Esophagus squamous epithelium (tissue), 4 donors: ENCODE measurements at regions not wholly inside any gene's neighbourhood (a gene's known extent, or its start where the extent isn't known, plus 50 kb on each side); places are given as distances from the start of the nearest gene placed in this dataset.

Source experiments
- CTCF ChIP-seq, 6 experiments: fragments of 450-650 bp in 4 of 6; fragments of 200-600 bp in 2 of 6; sonication (generic) in 2 of 6; IDR thresholded peaks; one replicate each; pipeline ENCODE4 v1.5.1; 2016 to 2019; ENCODE audit warnings: antibody characterized with exemption in 6 of 6, mild to moderate bottlenecking in 4 of 6, moderate library complexity in 4 of 6
- POLR2A ChIP-seq, 4 donors: fragments of 450-650 bp; IDR thresholded peaks; one replicate each; pipeline ENCODE4 v1.6.1; 2017; ENCODE audit warnings: antibody characterized with exemption in 4 of 4, mild to moderate bottlenecking in 4 of 4, moderate library complexity in 3 of 4

- TF ChIP-seq CTCF (IDR thresholded peaks at IDR 0.05) = no peak
- no peak for TF ChIP-seq POLR2A (IDR thresholded peaks at IDR 0.05)
Observed at GRCh38 chr5:159440235-159440634, 109.9 kb upstream of the IL12B start.
